ENCODE measurements at regions not wholly inside any gene's neighbourhood (a gene's known extent, or its start where the extent isn't known, plus 50 kb on each side); places are given as distances from the start of the nearest gene placed in this dataset.

DNA sequence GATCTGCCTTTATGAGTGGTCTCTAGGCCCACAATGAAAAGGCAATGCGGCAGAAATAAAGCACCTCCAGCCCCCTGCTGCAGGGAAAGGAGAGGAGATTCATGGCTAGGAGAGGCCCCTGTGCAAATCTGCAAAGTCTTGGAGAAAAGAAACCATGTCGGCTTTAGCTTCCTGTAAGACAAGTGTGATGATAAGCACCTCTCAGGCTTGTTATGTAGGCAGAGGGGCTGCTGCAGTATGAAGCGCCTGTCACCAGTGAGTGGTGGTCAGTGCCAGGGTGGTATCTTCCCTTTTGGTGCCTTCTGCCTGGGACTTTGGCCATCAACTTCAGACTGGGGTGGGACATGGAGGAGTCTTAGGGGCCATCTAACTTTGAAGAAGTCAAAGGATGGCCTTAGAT, 59.2 kb upstream of the ARHGEF3 start:
- Histone ChIP-seq H3K9me2 (ENCODE audit: insufficient read depth) (no peaks in the 10 kb centered on the region), H3K79me2 (ENCODE audit: insufficient read depth, low read length) (no peaks in the 10 kb centered on the region), H4K20me1 (ENCODE audit: insufficient read depth) (no peaks in the 10 kb centered on the region), H3K27ac (ENCODE audit: low read depth, low read length) (no peak overlapping the region), H3K9ac (ENCODE audit: low read length) (no peak overlapping the region), H3K4me1 (ENCODE audit: control insufficient read depth in 1 of 2, insufficient read depth in 2 of 2, low read length in 2 of 2) (peaks cover 14 to 25% of the 10 kb centered on the region in 2 experiments), H2AFZ (ENCODE audit: low read depth, low read length, poor library complexity, severe bottlenecking) (no peak overlapping the region), H3K9me3 (ENCODE audit: control insufficient read depth in 1 of 2, insufficient read depth in 1 of 2, low read depth in 1 of 2, low read length in 2 of 2) (no peaks in the 10 kb centered on the region), H3K27me3 (ENCODE audit: insufficient read depth, low read length) (no peaks in the 10 kb centered on the region), H3K4me2 (ENCODE audit: low read length) (no peak overlapping the region), H3K4me3 (replicated peaks in 1 of 2; ENCODE audit: low read depth in 1 of 2, low read length in 2 of 2) (no peak overlapping the region), H3K36me3 (ENCODE audit: control insufficient read depth in 1 of 2, insufficient read depth in 2 of 2, low read length in 2 of 2) (no peaks in the 10 kb centered on the region)
- intact Hi-C loops (cut with micrococcal nuclease) = no loop called here
- no peak for DNase-seq (ENCODE audit: low read depth, low spot score)
- TF ChIP-seq, protein P1, sequence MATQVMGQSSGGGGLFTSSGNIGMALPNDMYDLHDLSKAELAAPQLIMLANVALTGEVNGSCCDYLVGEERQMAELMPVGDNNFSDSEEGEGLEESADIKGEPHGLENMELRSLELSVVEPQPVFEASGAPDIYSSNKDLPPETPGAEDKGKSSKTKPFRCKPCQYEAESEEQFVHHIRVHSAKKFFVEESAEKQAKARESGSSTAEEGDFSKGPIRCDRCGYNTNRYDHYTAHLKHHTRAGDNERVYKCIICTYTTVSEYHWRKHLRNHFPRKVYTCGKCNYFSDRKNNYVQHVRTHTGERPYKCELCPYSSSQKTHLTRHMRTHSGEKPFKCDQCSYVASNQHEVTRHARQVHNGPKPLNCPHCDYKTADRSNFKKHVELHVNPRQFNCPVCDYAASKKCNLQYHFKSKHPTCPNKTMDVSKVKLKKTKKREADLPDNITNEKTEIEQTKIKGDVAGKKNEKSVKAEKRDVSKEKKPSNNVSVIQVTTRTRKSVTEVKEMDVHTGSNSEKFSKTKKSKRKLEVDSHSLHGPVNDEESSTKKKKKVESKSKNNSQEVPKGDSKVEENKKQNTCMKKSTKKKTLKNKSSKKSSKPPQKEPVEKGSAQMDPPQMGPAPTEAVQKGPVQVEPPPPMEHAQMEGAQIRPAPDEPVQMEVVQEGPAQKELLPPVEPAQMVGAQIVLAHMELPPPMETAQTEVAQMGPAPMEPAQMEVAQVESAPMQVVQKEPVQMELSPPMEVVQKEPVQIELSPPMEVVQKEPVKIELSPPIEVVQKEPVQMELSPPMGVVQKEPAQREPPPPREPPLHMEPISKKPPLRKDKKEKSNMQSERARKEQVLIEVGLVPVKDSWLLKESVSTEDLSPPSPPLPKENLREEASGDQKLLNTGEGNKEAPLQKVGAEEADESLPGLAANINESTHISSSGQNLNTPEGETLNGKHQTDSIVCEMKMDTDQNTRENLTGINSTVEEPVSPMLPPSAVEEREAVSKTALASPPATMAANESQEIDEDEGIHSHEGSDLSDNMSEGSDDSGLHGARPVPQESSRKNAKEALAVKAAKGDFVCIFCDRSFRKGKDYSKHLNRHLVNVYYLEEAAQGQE (IDR thresholded peaks at IDR 0.05; ENCODE audit: low read depth) = no peak
- RAD21 ChIA-PET (ENCODE audit: low non-redundant PET in 1 of 2, low total read pairs in 2 of 2, uncharacterized antibody in 2 of 2, unreplicated experiment in 2 of 2) = no interaction called here
- CTCF ChIA-PET = no interaction called here
- POLR2A ChIA-PET = no interaction called here
- no TSS peak for BruUV-seq (replicated peaks)
- ATAC-seq = no peak

DNA sequence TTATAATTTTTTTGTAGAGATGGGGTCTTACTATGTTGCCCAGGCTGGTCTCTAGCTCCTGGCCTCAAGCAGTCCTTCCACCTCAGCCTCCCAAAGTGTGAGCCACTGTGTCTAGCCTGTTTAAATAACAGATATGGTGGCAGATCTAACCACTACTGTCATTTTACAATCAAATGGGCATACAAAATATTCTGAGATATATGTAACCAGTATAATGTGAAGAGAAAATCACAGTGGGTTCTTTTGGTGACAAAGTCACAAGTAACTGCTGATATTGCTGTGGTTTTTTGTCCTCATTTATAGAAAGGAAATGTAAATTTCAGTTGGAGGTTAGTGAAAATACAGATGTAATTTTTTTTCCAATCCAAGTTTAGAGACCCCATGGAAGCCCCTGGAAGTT, 58.6 kb upstream of the ARHGEF3 start:
- Histone ChIP-seq H3K9me3 (ENCODE audit: control insufficient read depth in 1 of 2, insufficient read depth in 1 of 2, low read depth in 1 of 2, low read length in 2 of 2) (no peaks in the 10 kb centered on the region), H3K36me3 (ENCODE audit: control insufficient read depth in 1 of 2, insufficient read depth in 2 of 2, low read length in 2 of 2) (no peaks in the 10 kb centered on the region), H3K79me2 (ENCODE audit: insufficient read depth, low read length) (no peaks in the 10 kb centered on the region), H3K4me1 (ENCODE audit: control insufficient read depth in 1 of 2, insufficient read depth in 2 of 2, low read length in 2 of 2) (peaks cover 18 to 29% of the 10 kb centered on the region in 2 experiments), H3K4me2 (ENCODE audit: low read length) (no peak overlapping the region), H4K20me1 (ENCODE audit: insufficient read depth) (no peaks in the 10 kb centered on the region), H3K27me3 (ENCODE audit: insufficient read depth, low read length) (no peaks in the 10 kb centered on the region), H3K9me2 (ENCODE audit: insufficient read depth) (no peaks in the 10 kb centered on the region), H3K4me3 (replicated peaks in 1 of 2; ENCODE audit: low read depth in 1 of 2, low read length in 2 of 2) (no peak overlapping the region), H2AFZ (ENCODE audit: low read depth, low read length, poor library complexity, severe bottlenecking) (no peak overlapping the region), H3K27ac (ENCODE audit: low read depth, low read length) (no peak overlapping the region), H3K9ac (ENCODE audit: low read length) (no peak overlapping the region)
- ChIA-PET POLR2A (no interaction called here), CTCF (no interaction called here), RAD21 (ENCODE audit: low non-redundant PET in 1 of 2, low total read pairs in 2 of 2, uncharacterized antibody in 2 of 2, unreplicated experiment in 2 of 2) (interaction anchor here in 1 of 2 experiments (0.7 kb wide), 1 partner anchor 308 kb away, joined by 3 read pairs; no protein-coding TSS in a partner anchor)
- intact Hi-C loops (cut with micrococcal nuclease) = no loop called here
- DNase-seq (ENCODE audit: low read depth, low spot score) (no peak), ATAC-seq (no peak)
- BruUV-seq (replicated peaks) = no TSS peak
- TF ChIP-seq SP1 (IDR thresholded peaks at IDR 0.05; ENCODE audit: low read depth) (no peak), ZNF274 (IDR thresholded peaks at IDR 0.05; ENCODE audit: low read depth, low read length) (no peak), CBX3 (IDR thresholded peaks at IDR 0.05; ENCODE audit: low read depth) (no peak), SRF (IDR thresholded peaks at IDR 0.05; ENCODE audit: low read depth) (no peak), FOSL1 (IDR thresholded peaks at IDR 0.05; ENCODE audit: low read depth) (no peak), CEBPB (IDR thresholded peaks at IDR 0.05; ENCODE audit: low read depth) (no peak), YY1 (IDR thresholded peaks at IDR 0.05; ENCODE audit: extremely low read depth, insufficient replicate concordance, low read depth, low read length) (no peak), EGR1 (IDR thresholded peaks at IDR 0.05; ENCODE audit: low read depth) (no peak)
- TF ChIP-seq, protein P2, sequence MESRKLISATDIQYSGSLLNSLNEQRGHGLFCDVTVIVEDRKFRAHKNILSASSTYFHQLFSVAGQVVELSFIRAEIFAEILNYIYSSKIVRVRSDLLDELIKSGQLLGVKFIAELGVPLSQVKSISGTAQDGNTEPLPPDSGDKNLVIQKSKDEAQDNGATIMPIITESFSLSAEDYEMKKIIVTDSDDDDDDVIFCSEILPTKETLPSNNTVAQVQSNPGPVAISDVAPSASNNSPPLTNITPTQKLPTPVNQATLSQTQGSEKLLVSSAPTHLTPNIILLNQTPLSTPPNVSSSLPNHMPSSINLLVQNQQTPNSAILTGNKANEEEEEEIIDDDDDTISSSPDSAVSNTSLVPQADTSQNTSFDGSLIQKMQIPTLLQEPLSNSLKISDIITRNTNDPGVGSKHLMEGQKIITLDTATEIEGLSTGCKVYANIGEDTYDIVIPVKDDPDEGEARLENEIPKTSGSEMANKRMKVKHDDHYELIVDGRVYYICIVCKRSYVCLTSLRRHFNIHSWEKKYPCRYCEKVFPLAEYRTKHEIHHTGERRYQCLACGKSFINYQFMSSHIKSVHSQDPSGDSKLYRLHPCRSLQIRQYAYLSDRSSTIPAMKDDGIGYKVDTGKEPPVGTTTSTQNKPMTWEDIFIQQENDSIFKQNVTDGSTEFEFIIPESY (IDR thresholded peaks at IDR 0.05; ENCODE audit: extremely low read depth, insufficient replicate concordance, low read length) = no peak
- TF ChIP-seq, protein P1 (IDR thresholded peaks at IDR 0.05; ENCODE audit: low read depth) = no peak
- TF ChIP-seq, protein P3, sequence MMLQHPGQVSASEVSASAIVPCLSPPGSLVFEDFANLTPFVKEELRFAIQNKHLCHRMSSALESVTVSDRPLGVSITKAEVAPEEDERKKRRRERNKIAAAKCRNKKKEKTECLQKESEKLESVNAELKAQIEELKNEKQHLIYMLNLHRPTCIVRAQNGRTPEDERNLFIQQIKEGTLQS (IDR thresholded peaks at IDR 0.05) = no peak

Data from HCT116 (cell line).